COR-L47 (cell line): ENCODE measurements at regions not wholly inside any gene's neighbourhood (a gene's known extent, or its start where the extent isn't known, plus 50 kb on each side); places are given as distances from the start of the nearest gene placed in this dataset.
"Not testable (repeated sequence)": the region's sequence is repeated elsewhere in the genome, so short reads cannot be mapped to it uniquely, and the experiment has no call there.

Source experiments
- DNase-seq: peaks from one replicate; lab custom pipeline; 2025; lab: John Stamatoyannopoulos, UW

- DNase-seq, result not testable (repeated sequence)
These were observed 81.9 kb upstream of the GOLGA6L4 start for GRCh38 chr15:84153655-84154140.

GRCh38 chr15:84154314-84154713, 81.3 kb upstream of the GOLGA6L4 start:
- not testable (repeated sequence) for DNase-seq

- DNase-seq, result not testable (repeated sequence)
These were observed 80.8 kb upstream of the GOLGA6L4 start for GRCh38 chr15:84154787-84155186.

GRCh38 chr15:84155792-84156587, 79.6 kb upstream of the GOLGA6L4 start:
- not testable (repeated sequence) for DNase-seq

GRCh38 chr15:84156588-84156840, 79.1 kb upstream of the GOLGA6L4 start:
- not testable (repeated sequence) for DNase-seq

GRCh38 chr15:84157056-84157632, 78.4 kb upstream of the GOLGA6L4 start:
- not testable (repeated sequence) for DNase-seq

- DNase-seq, result not testable (repeated sequence)
These were observed 77.7 kb upstream of the GOLGA6L4 start for GRCh38 chr15:84157857-84158256.

- not testable (repeated sequence) for DNase-seq
These were observed 76.0 kb upstream of the GOLGA6L4 start for GRCh38 chr15:84159346-84160269.

GRCh38 chr15:84164423-84165292, 70.9 kb upstream of the GOLGA6L4 start:
- DNase-seq, result not testable (repeated sequence)

- not testable (repeated sequence) for DNase-seq
These were observed 65.5 kb upstream of the GOLGA6L4 start for GRCh38 chr15:84170029-84170428.

- DNase-seq, result not testable (repeated sequence)
These were observed 62.4 kb upstream of the GOLGA6L4 start for GRCh38 chr15:84173231-84173610.
